Lower lobe of right lung (tissue), 2 donors: ENCODE measurements at regions not wholly inside any gene's neighbourhood (a gene's known extent, or its start where the extent isn't known, plus 50 kb on each side); places are given as distances from the start of the nearest gene placed in this dataset.

ENCODE experiments used
- ATAC-seq, 2 donors: fragments of 200-7000 bp; cut with Tn5 transposase; one replicate each; pipeline ENCODE4 v1.9.1; 2020 to 2022; ENCODE audit warnings: mild to moderate bottlenecking in 2 of 2, moderate library complexity in 2 of 2
- DNase-seq: peaks from one replicate; pipeline ENCODE4 v3.0.0-alpha.2; 2020
- H3K27ac ChIP-seq: fragments of 200-600 bp; one replicate; pipeline ENCODE4 v1.8.0; 2022
- H3K27me3 ChIP-seq: fragments of 200-600 bp; one replicate; pipeline ENCODE4 v1.8.0; 2022; ENCODE audit warnings: low read depth
- H3K36me3 ChIP-seq: fragments of 200-600 bp; one replicate; pipeline ENCODE4 v1.8.0; 2022; ENCODE audit warnings: mild to moderate bottlenecking
- H3K4me1 ChIP-seq: fragments of 200-600 bp; one replicate; pipeline ENCODE4 v1.8.0; 2022
- H3K4me3 ChIP-seq: fragments of 200-600 bp; one replicate; pipeline ENCODE4 v1.8.0; 2022; ENCODE audit warnings: mild to moderate bottlenecking
- H3K9me3 ChIP-seq: fragments of 200-600 bp; one replicate; pipeline ENCODE4 v1.8.0; 2022
- intact Hi-C: fragments of 100-400 bp; cut with DNase I; formaldehyde crosslinking; loops from one replicate; pipeline ENCODE4 v1.11.0; 2022
- TF ChIP-seq, protein P1 (sequence below): fragments of 200-600 bp; IDR thresholded peaks from one replicate; pipeline ENCODE4 v1.8.0; 2022; ENCODE audit warnings: antibody characterized with exemption, mild to moderate bottlenecking
- donor health status: DM: no; HTN: yes; CAD: no; lungs with severe emphysema.

DNA sequence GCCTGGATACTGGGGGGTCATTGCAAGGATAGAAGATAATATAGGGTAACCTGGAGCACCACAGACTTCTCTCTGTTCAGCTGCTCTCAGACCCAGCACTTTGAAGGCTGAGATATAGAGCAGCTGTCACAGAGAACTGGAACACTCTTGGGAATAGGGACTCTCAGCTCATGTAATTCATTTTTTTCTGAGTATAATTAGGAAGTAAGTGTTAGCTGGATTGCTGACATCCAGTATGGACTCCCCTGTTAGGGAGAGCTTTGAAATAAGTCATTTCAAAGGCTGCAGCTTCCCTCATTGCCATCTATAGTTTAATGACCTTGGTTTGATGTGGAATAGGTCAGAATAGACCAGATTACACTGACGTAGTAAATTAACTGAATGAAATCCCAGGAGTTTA lies 120.8 kb upstream of the POU2AF2 start:
- H3K27me3 ChIP-seq, result no peaks in the 10 kb centered on the region
- H3K27ac ChIP-seq, result no peak overlapping the region
- no peak overlapping the region for H3K4me3 ChIP-seq
- H3K36me3 ChIP-seq, result no peaks in the 10 kb centered on the region
- TF ChIP-seq, protein P1, sequence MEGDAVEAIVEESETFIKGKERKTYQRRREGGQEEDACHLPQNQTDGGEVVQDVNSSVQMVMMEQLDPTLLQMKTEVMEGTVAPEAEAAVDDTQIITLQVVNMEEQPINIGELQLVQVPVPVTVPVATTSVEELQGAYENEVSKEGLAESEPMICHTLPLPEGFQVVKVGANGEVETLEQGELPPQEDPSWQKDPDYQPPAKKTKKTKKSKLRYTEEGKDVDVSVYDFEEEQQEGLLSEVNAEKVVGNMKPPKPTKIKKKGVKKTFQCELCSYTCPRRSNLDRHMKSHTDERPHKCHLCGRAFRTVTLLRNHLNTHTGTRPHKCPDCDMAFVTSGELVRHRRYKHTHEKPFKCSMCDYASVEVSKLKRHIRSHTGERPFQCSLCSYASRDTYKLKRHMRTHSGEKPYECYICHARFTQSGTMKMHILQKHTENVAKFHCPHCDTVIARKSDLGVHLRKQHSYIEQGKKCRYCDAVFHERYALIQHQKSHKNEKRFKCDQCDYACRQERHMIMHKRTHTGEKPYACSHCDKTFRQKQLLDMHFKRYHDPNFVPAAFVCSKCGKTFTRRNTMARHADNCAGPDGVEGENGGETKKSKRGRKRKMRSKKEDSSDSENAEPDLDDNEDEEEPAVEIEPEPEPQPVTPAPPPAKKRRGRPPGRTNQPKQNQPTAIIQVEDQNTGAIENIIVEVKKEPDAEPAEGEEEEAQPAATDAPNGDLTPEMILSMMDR, result no peak
- no peaks in the 10 kb centered on the region for H3K9me3 ChIP-seq
- ATAC-seq (no peak), DNase-seq (no peak)
- intact Hi-C loops, result no loop called here
- H3K4me1 ChIP-seq, result no peaks in the 10 kb centered on the region

DNA sequence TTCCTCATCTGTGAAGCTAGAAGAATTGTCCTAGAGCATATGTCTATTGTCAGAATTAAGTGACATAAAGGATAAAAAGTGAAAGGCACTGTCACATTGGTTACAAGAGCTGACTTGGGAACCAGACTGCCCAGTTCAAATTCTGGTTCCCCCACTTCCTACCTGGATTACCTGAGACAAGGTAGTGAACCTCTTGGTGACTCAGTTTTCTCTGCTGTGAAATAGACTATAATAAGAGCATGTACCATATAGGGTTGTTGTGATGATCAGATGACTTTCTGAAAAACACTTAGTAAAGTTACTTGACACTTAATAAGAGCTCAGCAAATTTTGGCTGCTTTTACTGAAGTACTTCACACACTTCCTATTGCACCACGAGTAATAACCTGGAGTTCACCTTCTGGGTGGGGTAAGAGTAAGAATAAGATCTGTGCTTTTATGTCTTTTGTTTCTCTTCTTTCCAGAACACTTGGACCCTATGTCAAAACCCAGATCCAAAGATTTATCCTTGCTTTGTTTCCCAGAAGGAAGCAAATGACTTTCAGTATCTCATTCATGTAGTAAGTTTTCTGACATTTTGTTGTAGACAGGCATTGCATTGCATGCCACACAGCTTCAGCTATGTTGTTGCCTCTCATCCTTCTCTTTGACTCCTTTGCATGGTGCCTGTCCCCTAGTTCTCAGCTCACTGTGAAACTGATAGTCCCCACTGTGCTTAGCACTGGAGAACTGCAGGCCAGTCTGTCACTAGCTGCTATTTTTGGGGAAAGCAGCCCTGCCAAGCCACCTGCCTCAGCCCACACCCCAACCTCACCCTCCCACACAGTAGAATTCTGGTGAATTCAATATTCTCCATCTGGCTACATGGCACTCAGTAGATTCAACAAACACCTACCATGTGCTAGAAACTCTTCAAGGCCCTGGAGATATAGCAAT lies 121.8 kb upstream of the POU2AF2 start:
- H3K27ac ChIP-seq, result no peak overlapping the region
- H3K27me3 ChIP-seq, result no peaks in the 10 kb centered on the region
- H3K4me1 ChIP-seq, result no peaks in the 10 kb centered on the region
- ATAC-seq (peak; percentile 31 to 48), DNase-seq (no peak)
- no peaks in the 10 kb centered on the region for H3K36me3 ChIP-seq
- intact Hi-C loops, result no loop called here
- no peaks in the 10 kb centered on the region for H3K9me3 ChIP-seq
- TF ChIP-seq, protein P1, result no peak
- H3K4me3 ChIP-seq, result no peak overlapping the region

DNA sequence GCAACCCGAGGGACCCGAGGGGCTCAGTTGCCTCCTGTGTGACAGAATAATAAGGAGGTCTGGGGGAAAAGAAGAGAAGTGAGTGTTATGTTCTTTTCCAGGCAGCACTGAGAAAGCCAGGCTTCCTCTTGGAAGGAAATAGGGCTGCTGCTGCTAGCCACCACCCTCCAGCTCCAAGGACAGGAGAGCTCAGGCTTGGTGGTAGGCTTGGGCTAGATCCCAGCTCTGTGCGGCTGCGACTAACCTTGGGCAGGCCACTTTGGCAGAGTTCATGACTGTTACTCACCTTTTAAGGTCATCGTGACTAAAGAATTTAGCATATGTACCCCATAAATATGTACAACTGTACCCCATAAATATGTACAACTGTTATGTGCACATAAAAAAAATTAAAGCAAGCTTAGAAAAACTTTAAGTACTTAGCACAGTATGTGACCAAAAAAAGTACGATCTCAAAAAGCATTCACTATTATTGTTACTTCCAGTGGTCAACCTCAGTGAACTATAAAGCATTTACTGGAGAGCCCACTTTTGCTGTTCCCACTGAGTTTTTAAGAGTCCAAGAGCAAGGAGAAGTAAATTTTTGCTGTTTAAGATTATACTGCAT lies 124.7 kb upstream of the POU2AF2 start:
- intact Hi-C loops, result no loop called here
- Histone ChIP-seq H3K27ac (no peak overlapping the region), H3K36me3 (no peaks in the 10 kb centered on the region), H3K4me1 (no peaks in the 10 kb centered on the region), H3K4me3 (no peak overlapping the region), H3K9me3 (no peaks in the 10 kb centered on the region), H3K27me3 (no peaks in the 10 kb centered on the region)
- DNase-seq (no peak), ATAC-seq (no peak)
- TF ChIP-seq, protein P1, result no peak

DNA sequence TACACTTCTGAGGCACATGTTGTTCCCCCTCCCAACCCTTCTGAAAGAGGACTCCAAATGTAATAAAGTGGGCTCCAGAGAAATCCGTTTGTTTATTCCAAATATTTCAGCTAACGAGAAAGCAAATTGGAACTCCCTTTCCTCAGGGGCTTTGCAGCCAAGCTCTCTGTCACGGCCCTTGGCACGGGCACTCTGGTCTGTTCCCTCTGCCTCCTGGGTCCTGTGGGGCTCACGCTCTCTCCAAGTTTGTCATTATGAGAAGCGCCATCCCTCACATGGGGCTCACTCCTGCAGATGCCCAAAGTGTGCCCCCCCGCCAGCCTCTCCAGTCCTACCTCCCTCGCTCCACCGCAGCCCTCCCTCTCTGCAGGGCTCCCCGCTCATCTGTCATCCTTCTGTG lies 125.4 kb upstream of the POU2AF2 start:
- Histone ChIP-seq H3K9me3 (no peaks in the 10 kb centered on the region), H3K27ac (no peak overlapping the region), H3K4me3 (no peak overlapping the region), H3K36me3 (no peaks in the 10 kb centered on the region), H3K4me1 (no peaks in the 10 kb centered on the region), H3K27me3 (no peaks in the 10 kb centered on the region)
- TF ChIP-seq, protein P1, result no peak
- no peak for DNase-seq
- intact Hi-C loops, result no loop called here
- no peak for ATAC-seq

DNA sequence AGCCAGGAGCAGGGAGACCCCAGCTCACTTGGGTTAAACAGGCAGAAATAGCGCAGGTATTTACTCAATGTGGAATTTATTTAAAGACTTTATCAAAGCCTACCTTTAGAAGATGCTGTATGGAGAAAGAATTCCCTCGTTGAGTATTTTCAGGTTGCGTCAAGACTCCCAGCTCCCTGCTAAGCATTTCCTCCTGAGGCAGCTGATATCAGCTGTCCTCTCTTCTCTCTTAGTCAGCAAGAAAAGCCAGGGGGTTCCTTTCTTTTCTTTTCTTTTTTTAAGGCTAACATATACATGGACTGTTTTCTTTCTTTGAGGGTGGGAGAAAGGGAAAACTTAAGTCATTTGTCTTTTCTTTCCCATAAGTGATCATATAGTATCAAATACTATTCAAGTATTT lies 125.8 kb upstream of the POU2AF2 start:
- DNase-seq (no peak), ATAC-seq (no peak)
- TF ChIP-seq, protein P1, result no peak
- intact Hi-C loops, result no loop called here
- H3K4me3 ChIP-seq, result no peak overlapping the region
- no peak overlapping the region for H3K27ac ChIP-seq
- H3K27me3 ChIP-seq, result no peaks in the 10 kb centered on the region
- no peaks in the 10 kb centered on the region for H3K9me3 ChIP-seq
- H3K4me1 ChIP-seq, result no peaks in the 10 kb centered on the region
- no peaks in the 10 kb centered on the region for H3K36me3 ChIP-seq
